Testis (tissue), 2 donors: ENCODE measurements at regions not wholly inside any gene's neighbourhood (a gene's known extent, or its start where the extent isn't known, plus 50 kb on each side); places are given as distances from the start of the nearest gene placed in this dataset.

Experiments
- CTCF ChIP-seq, 3 experiments: fragments of 450-650 bp in 2 of 3; fragments of 200-600 bp in 1 of 3; sonication (generic) in 1 of 3; IDR thresholded peaks; one replicate each; pipeline ENCODE4 v1.5.1; 2016 to 2019; ENCODE audit warnings: antibody characterized with exemption in 3 of 3, mild to moderate bottlenecking in 2 of 3, moderate library complexity in 1 of 3
- POLR2A ChIP-seq: fragments of 450-650 bp; IDR thresholded peaks from one replicate; pipeline ENCODE4 v1.6.1; 2017; ENCODE audit warnings: antibody characterized with exemption, mild to moderate bottlenecking, moderate library complexity

- TF ChIP-seq CTCF (IDR thresholded peaks at IDR 0.05) (no peak), POLR2A (no peak)
Measured at GRCh38 chr1:190949939-190950338, 472.3 kb upstream of the BRINP3 start.
